KMS-11 (cell line): ENCODE measurements at regions not wholly inside any gene's neighbourhood (a gene's known extent, or its start where the extent isn't known, plus 50 kb on each side); places are given as distances from the start of the nearest gene placed in this dataset.
A peak's percentile ranks its signal among the peaks of the same experiment; 100 is the strongest.

Experiments
- H2AFZ ChIP-seq: fragments of 200-600 bp; sonication (generic); 2 replicates; pipeline ENCODE4 v1.6.1; 2016; ENCODE audit warnings: antibody characterized with exemption, mixed run types, low read depth
- H3K27ac ChIP-seq: fragments of 200-600 bp; sonication (generic); 2 replicates; pipeline ENCODE4 v1.6.1; 2016; ENCODE audit warnings: mild to moderate bottlenecking, mixed run types
- H3K27me3 ChIP-seq: fragments of 200-600 bp; sonication (generic); 2 replicates; pipeline ENCODE4 v1.6.1; 2017; ENCODE audit warnings: mild to moderate bottlenecking, low read depth, mixed run types, moderate library complexity; ENCODE audit not compliant: insufficient read depth
- H3K36me3 ChIP-seq: fragments of 200-600 bp; sonication (generic); 2 replicates; pipeline ENCODE4 v1.6.1; 2017; ENCODE audit warnings: mild to moderate bottlenecking, mixed run types; ENCODE audit not compliant: insufficient read depth
- H3K4me1 ChIP-seq: fragments of 200-600 bp; sonication (generic); 2 replicates; pipeline ENCODE4 v1.6.1; 2016; ENCODE audit warnings: mild to moderate bottlenecking, low read depth, mixed run types; ENCODE audit not compliant: poor library complexity, severe bottlenecking
- H3K4me2 ChIP-seq: fragments of 200-600 bp; sonication (generic); 2 replicates; pipeline ENCODE4 v1.7.0; 2016; ENCODE audit warnings: mild to moderate bottlenecking, mixed run types
- H3K4me3 ChIP-seq: fragments of 200-600 bp; sonication (generic); IDR thresholded peaks from 2 replicates; pipeline ENCODE4 v1.6.1; 2017; ENCODE audit warnings: low read depth, low read length, mixed read lengths; ENCODE audit not compliant: insufficient read depth
- H3K79me2 ChIP-seq: fragments of 200-600 bp; sonication (generic); 2 replicates; pipeline ENCODE4 v1.6.1; 2016; ENCODE audit warnings: low read depth, mixed run types; ENCODE audit not compliant: insufficient read depth
- H3K9ac ChIP-seq: fragments of 200-600 bp; sonication (generic); 2 replicates; pipeline ENCODE4 v1.6.1; 2016; ENCODE audit warnings: mild to moderate bottlenecking, mixed run types
- H4K20me1 ChIP-seq: fragments of 200-600 bp; sonication (generic); 2 replicates; pipeline ENCODE4 v1.6.1; 2016; ENCODE audit warnings: mild to moderate bottlenecking, mixed run types; ENCODE audit not compliant: insufficient read depth
- TF ChIP-seq, protein P1 (sequence below): fragments of 200-600 bp; sonication (generic); conservative IDR thresholded peaks from 2 replicates; pipeline ENCODE4 v1.6.1; 2017; ENCODE audit warnings: low read depth, mild to moderate bottlenecking, antibody characterized with exemption, low read length, moderate library complexity, mixed read lengths

DNA sequence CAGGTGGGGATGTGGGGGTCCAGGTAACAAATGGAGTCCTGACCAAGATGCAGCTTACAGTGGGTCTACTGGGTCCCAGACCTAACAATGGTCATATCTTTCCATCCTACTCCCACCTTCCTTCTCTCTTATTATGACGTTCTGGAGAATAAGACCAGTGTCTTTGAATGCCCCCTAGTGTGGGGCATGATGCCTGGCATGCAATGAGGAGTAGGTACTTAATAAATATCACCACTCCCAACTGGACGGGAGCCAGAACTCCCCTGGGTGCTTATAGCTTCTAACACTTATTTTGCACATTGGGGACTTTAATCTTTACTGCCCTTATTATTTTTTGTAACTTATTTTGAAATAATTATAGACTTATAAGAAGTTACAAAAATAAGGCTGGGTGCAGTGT is 98.2 kb downstream of the NDFIP1 start:
- Histone ChIP-seq H3K4me2 (no peak overlapping the region), H3K79me2 (no peaks in the 10 kb centered on the region), H4K20me1 (no peaks in the 10 kb centered on the region), H3K9ac (no peak overlapping the region), H3K27ac (no peak overlapping the region), H3K27me3 (no peaks in the 10 kb centered on the region), H3K36me3 (no peaks in the 10 kb centered on the region), H3K4me1 (no peaks in the 10 kb centered on the region), H3K4me3 (no peak overlapping the region), H2AFZ (no peak overlapping the region)
- TF ChIP-seq, protein P1, sequence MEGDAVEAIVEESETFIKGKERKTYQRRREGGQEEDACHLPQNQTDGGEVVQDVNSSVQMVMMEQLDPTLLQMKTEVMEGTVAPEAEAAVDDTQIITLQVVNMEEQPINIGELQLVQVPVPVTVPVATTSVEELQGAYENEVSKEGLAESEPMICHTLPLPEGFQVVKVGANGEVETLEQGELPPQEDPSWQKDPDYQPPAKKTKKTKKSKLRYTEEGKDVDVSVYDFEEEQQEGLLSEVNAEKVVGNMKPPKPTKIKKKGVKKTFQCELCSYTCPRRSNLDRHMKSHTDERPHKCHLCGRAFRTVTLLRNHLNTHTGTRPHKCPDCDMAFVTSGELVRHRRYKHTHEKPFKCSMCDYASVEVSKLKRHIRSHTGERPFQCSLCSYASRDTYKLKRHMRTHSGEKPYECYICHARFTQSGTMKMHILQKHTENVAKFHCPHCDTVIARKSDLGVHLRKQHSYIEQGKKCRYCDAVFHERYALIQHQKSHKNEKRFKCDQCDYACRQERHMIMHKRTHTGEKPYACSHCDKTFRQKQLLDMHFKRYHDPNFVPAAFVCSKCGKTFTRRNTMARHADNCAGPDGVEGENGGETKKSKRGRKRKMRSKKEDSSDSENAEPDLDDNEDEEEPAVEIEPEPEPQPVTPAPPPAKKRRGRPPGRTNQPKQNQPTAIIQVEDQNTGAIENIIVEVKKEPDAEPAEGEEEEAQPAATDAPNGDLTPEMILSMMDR = 0 out of 2 replicates have a peak, but pooled peaks have one; percentile 23

DNA sequence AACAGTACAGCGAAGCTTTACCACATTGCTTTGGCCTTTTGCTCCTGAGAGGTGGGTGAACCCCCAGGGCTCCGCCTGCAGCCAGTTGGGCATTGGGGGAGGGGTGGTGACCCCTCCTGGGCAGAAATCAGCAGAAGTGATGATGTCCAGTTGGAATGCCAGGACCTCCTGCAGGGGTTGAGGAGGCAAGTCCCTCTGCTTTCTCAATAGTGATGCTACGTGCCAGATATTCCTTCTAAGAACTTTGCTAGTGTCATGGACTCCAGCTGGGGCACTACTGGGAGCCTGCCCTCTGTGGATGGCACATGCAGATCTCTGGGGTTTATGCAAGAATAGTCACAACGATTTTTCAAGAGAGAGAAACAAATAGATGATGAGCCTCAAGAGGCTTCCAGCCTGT is 95.6 kb downstream of the NDFIP1 start:
- H3K4me1 ChIP-seq = no peaks in the 10 kb centered on the region
- H3K79me2 ChIP-seq = no peaks in the 10 kb centered on the region
- H3K9ac ChIP-seq = no peak overlapping the region
- no peaks in the 10 kb centered on the region for H3K27me3 ChIP-seq
- no peaks in the 10 kb centered on the region for H4K20me1 ChIP-seq
- no peak overlapping the region for H2AFZ ChIP-seq
- TF ChIP-seq, protein P1 = no peak
- H3K36me3 ChIP-seq = no peaks in the 10 kb centered on the region
- no peak overlapping the region for H3K4me3 ChIP-seq
- H3K4me2 ChIP-seq = no peak overlapping the region
- H3K27ac ChIP-seq = no peak overlapping the region
